Posterior vena cava (tissue), 2 donors: ENCODE measurements at regions not wholly inside any gene's neighbourhood (a gene's known extent, or its start where the extent isn't known, plus 50 kb on each side); places are given as distances from the start of the nearest gene placed in this dataset.

Source experiments
- DNase-seq: peaks from one replicate; pipeline ENCODE4 v3.0.0-alpha.2; 2020; ENCODE audit warnings: low spot score
- intact Hi-C, 2 donors: fragments of 100-400 bp; cut with DNase I; formaldehyde crosslinking; loops; one replicate each; pipeline versions ENCODE4 v1.14.1 to v1.14.2; 2022 to 2023
- donor health status: DM: yes; HTN: yes; CAD: no.
- donor health status: DM: yes; HTN: yes; CAD: no.

- no peak for DNase-seq
- intact Hi-C loops: no loop called here
These were observed 233.6 kb downstream of the ZNF674 start for GRCh38 chrX:46311581-46312120.

GRCh38 chrX:46310815-46311497 is 234.3 kb downstream of the ZNF674 start:
- no peak for DNase-seq
- intact Hi-C loops: no loop called here

- no peak for DNase-seq
- intact Hi-C loops: no loop called here
These were observed 237.1 kb downstream of the ZNF674 start for GRCh38 chrX:46308110-46308509.

GRCh38 chrX:46306103-46306502 is 239.1 kb downstream of the ZNF674 start:
- intact Hi-C loops: no loop called here
- DNase-seq: no peak

GRCh38 chrX:46305431-46305830 is 239.8 kb downstream of the ZNF674 start:
- intact Hi-C loops: no loop called here
- DNase-seq: no peak

GRCh38 chrX:46301903-46302302 is 243.3 kb downstream of the ZNF674 start:
- no peak for DNase-seq
- intact Hi-C loops: no loop called here

- DNase-seq: no peak
- intact Hi-C loops: no loop called here
These were observed 246.4 kb downstream of the ZNF674 start for GRCh38 chrX:46298821-46299220.

GRCh38 chrX:46295963-46296362 is 249.3 kb downstream of the ZNF674 start:
- intact Hi-C loops: no loop called here

GRCh38 chrX:46294234-46294633 is 251.0 kb downstream of the ZNF674 start:
- intact Hi-C loops: no loop called here
- no peak for DNase-seq

More at GRCh38 chrX:46295963-46296362, 249.3 kb downstream of the ZNF674 start:
- DNase-seq: no peak

GRCh38 chrX:46279925-46280313 is 265.3 kb downstream of the ZNF674 start:
- intact Hi-C loops: no loop called here
- no peak for DNase-seq

- intact Hi-C loops: no loop called here
- no peak for DNase-seq
These were observed 265.9 kb downstream of the ZNF674 start for GRCh38 chrX:46279214-46279924.

- intact Hi-C loops: no loop called here
- no peak for DNase-seq
These were observed 266.6 kb downstream of the ZNF674 start for GRCh38 chrX:46278572-46278971.

- intact Hi-C loops: no loop called here
- no peak for DNase-seq
These were observed 276.8 kb downstream of the ZNF674 start for GRCh38 chrX:46268412-46268811.

- intact Hi-C loops: no loop called here
These were observed 281.7 kb downstream of the ZNF674 start for GRCh38 chrX:46263494-46263893.

GRCh38 chrX:46262304-46262703 is 282.9 kb downstream of the ZNF674 start:
- no peak for DNase-seq
- intact Hi-C loops: no loop called here

More at GRCh38 chrX:46263494-46263893, 281.7 kb downstream of the ZNF674 start:
- DNase-seq: no peak

GRCh38 chrX:46260499-46260898 is 284.7 kb downstream of the ZNF674 start:
- no peak for DNase-seq

GRCh38 chrX:46258356-46258755 is 286.9 kb downstream of the ZNF674 start:
- no peak for DNase-seq
- intact Hi-C loops: no loop called here

More at GRCh38 chrX:46260499-46260898, 284.7 kb downstream of the ZNF674 start:
- intact Hi-C loops: no loop called here

- DNase-seq: no peak
- intact Hi-C loops: no loop called here
These were observed 287.8 kb downstream of the ZNF674 start for GRCh38 chrX:46257451-46257879.

GRCh38 chrX:46256875-46257274 is 288.3 kb downstream of the ZNF674 start:
- intact Hi-C loops: no loop called here

GRCh38 chrX:46255046-46255445 is 290.2 kb downstream of the ZNF674 start:
- intact Hi-C loops: no loop called here

More at GRCh38 chrX:46256875-46257274, 288.3 kb downstream of the ZNF674 start:
- no peak for DNase-seq

GRCh38 chrX:46254641-46255040 is 290.6 kb downstream of the ZNF674 start:
- DNase-seq: no peak
- intact Hi-C loops: no loop called here

More at GRCh38 chrX:46255046-46255445, 290.2 kb downstream of the ZNF674 start:
- no peak for DNase-seq
